ENCODE measurements at regions not wholly inside any gene's neighbourhood (a gene's known extent, or its start where the extent isn't known, plus 50 kb on each side); places are given as distances from the start of the nearest gene placed in this dataset.

DNA sequence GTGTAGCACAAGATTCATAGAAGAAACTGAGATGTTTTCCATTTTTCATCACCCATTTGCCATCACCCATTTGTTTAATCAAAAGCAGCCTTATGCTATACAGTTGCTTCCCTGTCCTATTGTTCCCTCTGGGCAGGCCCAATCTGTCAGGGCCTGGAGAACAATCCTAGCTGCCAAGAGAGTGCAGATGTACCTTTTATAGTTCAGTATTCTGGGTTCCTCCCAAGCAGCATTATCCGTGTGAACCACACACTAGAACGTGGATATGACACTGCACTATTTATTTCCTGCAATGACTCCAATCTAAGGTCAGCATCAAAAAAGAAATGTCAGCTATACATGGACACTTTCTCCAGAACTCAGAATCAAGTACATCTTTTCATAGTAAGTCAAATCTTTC, 269.0 kb downstream of the ADGRA3 start:
- H3K4me3 ChIP-seq (ENCODE audit: low read depth, low read length), result no peak overlapping the region
- TF ChIP-seq CTCF (IDR thresholded peaks at IDR 0.05; ENCODE audit: control insufficient read depth, extremely low read depth, insufficient read depth), result no peak
- no peak for DNase-seq (ENCODE audit: low read depth)

- no peak for TF ChIP-seq CTCF (IDR thresholded peaks at IDR 0.05; ENCODE audit: control insufficient read depth, extremely low read depth, insufficient read depth)
- H3K4me3 ChIP-seq (ENCODE audit: low read depth, low read length), result no peak overlapping the region
- DNase-seq (ENCODE audit: low read depth), result no peak
Measured at GRCh38 chr4:22245294-22245693, 270.6 kb downstream of the ADGRA3 start.

DNA sequence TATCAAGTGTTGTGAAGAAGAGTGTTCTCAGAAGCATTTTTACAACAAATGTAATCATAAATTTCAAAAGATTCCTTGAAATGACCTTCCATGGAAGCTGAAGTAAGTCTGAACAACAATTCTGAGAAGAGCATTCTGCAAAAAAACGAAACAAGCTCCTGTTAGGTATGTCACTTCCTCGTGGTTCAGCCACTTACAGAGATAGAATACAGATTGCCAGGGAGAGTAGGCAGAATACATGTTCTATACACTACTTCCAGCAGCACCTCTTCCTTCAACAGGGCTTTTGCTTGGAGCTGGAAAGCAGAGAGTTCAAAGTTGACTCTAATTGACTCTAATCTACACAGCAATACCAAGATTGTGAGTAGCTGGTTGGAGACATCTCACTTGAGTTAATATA, 274.5 kb downstream of the ADGRA3 start:
- TF ChIP-seq CTCF (IDR thresholded peaks at IDR 0.05; ENCODE audit: control insufficient read depth, extremely low read depth, insufficient read depth), result no peak
- no peak overlapping the region for H3K4me3 ChIP-seq (ENCODE audit: low read depth, low read length)
- no peak for DNase-seq (ENCODE audit: low read depth)

- TF ChIP-seq CTCF (IDR thresholded peaks at IDR 0.05; ENCODE audit: control insufficient read depth, extremely low read depth, insufficient read depth), result no peak
- H3K4me3 ChIP-seq (ENCODE audit: low read depth, low read length), result no peak overlapping the region
- DNase-seq (ENCODE audit: low read depth), result no peak
Measured at GRCh38 chr4:22240814-22241213, 275.1 kb downstream of the ADGRA3 start.

GRCh38 chr4:22238742-22239141, 277.1 kb downstream of the ADGRA3 start:
- no peak for DNase-seq (ENCODE audit: low read depth)
- TF ChIP-seq CTCF (IDR thresholded peaks at IDR 0.05; ENCODE audit: control insufficient read depth, extremely low read depth, insufficient read depth), result peak; percentile 46
- no peak overlapping the region for H3K4me3 ChIP-seq (ENCODE audit: low read depth, low read length)

GRCh38 chr4:22237846-22238494, 277.9 kb downstream of the ADGRA3 start:
- DNase-seq (ENCODE audit: low read depth), result no peak
- H3K4me3 ChIP-seq (ENCODE audit: low read depth, low read length), result no peak overlapping the region
- TF ChIP-seq CTCF (IDR thresholded peaks at IDR 0.05; ENCODE audit: control insufficient read depth, extremely low read depth, insufficient read depth), result no peak

DNA sequence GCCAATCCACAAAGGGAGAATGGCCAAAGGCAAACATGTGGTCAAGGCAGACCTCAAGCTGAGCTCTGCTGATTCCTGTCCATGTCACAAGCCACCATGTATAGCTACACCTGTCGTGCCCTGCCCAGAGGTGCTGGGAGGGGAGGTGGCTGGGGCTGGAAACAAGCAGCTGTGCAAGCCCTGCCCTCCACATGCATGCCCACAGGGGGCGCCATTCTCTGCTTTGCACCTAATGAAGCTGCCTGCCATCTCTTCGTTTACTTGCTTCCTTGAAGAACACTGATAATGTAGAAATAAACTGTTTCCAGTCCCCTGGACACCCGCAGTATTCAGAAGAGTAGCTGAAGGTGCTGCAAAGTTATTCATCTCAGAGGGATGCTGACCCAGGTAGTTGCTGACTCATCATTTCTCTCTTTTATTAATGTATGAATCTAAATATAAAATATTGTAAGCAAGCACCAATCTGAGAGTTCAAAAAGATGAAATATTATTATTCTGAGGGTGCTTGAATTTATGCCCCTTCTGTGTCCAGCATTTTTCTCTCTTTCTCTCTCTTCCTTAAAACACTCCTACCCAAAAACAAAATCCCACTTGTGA, 278.6 kb downstream of the ADGRA3 start:
- no peak for DNase-seq (ENCODE audit: low read depth)
- H3K4me3 ChIP-seq (ENCODE audit: low read depth, low read length), result no peak overlapping the region
- peak; percentile 68 for TF ChIP-seq CTCF (IDR thresholded peaks at IDR 0.05; ENCODE audit: control insufficient read depth, extremely low read depth, insufficient read depth)

All from LNCaP clone FGC (cell line).